ENCODE measurements at regions not wholly inside any gene's neighbourhood (a gene's known extent, or its start where the extent isn't known, plus 50 kb on each side); places are given as distances from the start of the nearest gene placed in this dataset.
"Not testable (repeated sequence)": the region's sequence is repeated elsewhere in the genome, so short reads cannot be mapped to it uniquely, and the experiment has no call there.

GRCh38 chr2:56589194-56589593 is 405.4 kb downstream of the CCDC85A start:
- Histone ChIP-seq H3K27me3 (ENCODE audit: low read length) (no peaks in the 10 kb centered on the region), H2AFZ (ENCODE audit: low read length) (no peak overlapping the region), H3K36me3 (ENCODE audit: insufficient read depth, low read length) (no peaks in the 10 kb centered on the region), H3K79me2 (ENCODE audit: low read length) (no peaks in the 10 kb centered on the region), H3K4me1 (ENCODE audit: low read length) (no peaks in the 10 kb centered on the region), H3K9me2 (replicated peaks; ENCODE audit: insufficient read depth, low read length) (no peaks in the 10 kb centered on the region), H3K9me3 (ENCODE audit: low read length) (no peaks in the 10 kb centered on the region), H3K27ac (ENCODE audit: low read length) (no peak overlapping the region), H3K4me3 (ENCODE audit: low read length) (no peak overlapping the region), H3K4me2 (ENCODE audit: low read depth, low read length, poor library complexity, severe bottlenecking) (no peak overlapping the region), H3K9ac (ENCODE audit: low read length) (no peak overlapping the region), H4K20me1 (ENCODE audit: insufficient read depth, low read depth, low read length) (no peaks in the 10 kb centered on the region)
- DNase-seq = no peak

GRCh38 chr2:56589835-56590234 is 406.0 kb downstream of the CCDC85A start:
- H3K36me3 ChIP-seq (ENCODE audit: insufficient read depth, low read length) = no peaks in the 10 kb centered on the region
- H3K4me1 ChIP-seq (ENCODE audit: low read length) = no peaks in the 10 kb centered on the region
- H3K4me3 ChIP-seq (ENCODE audit: low read length) = no peak overlapping the region
- no peaks in the 10 kb centered on the region for H3K79me2 ChIP-seq (ENCODE audit: low read length)
- no peak for DNase-seq
- no peaks in the 10 kb centered on the region for H4K20me1 ChIP-seq (ENCODE audit: insufficient read depth, low read depth, low read length)
- no peaks in the 10 kb centered on the region for H3K27me3 ChIP-seq (ENCODE audit: low read length)
- no peak overlapping the region for H3K9ac ChIP-seq (ENCODE audit: low read length)
- H3K9me2 ChIP-seq (replicated peaks; ENCODE audit: insufficient read depth, low read length) = no peaks in the 10 kb centered on the region
- H2AFZ ChIP-seq (ENCODE audit: low read length) = no peak overlapping the region
- no peaks in the 10 kb centered on the region for H3K9me3 ChIP-seq (ENCODE audit: low read length)
- no peak overlapping the region for H3K4me2 ChIP-seq (ENCODE audit: low read depth, low read length, poor library complexity, severe bottlenecking)
- H3K27ac ChIP-seq (ENCODE audit: low read length) = no peak overlapping the region

- Histone ChIP-seq H3K79me2 (ENCODE audit: low read length) (no peaks in the 10 kb centered on the region), H3K9me2 (replicated peaks; ENCODE audit: insufficient read depth, low read length) (no peaks in the 10 kb centered on the region), H3K9ac (ENCODE audit: low read length) (no peak overlapping the region)
Measured at GRCh38 chr2:56590611-56591010, 406.8 kb downstream of the CCDC85A start.

GRCh38 chr2:56606086-56606485 is 422.3 kb downstream of the CCDC85A start:
- H3K27ac ChIP-seq (ENCODE audit: low read length); H3K9me2 ChIP-seq (replicated peaks; ENCODE audit: insufficient read depth, low read length): not testable (repeated sequence)

More at GRCh38 chr2:56590611-56591010, 406.8 kb downstream of the CCDC85A start:
- H3K36me3 ChIP-seq (ENCODE audit: insufficient read depth, low read length) = no peaks in the 10 kb centered on the region
- H3K9me3 ChIP-seq (ENCODE audit: low read length) = no peaks in the 10 kb centered on the region
- H3K27me3 ChIP-seq (ENCODE audit: low read length) = no peaks in the 10 kb centered on the region
- no peak for DNase-seq
- H3K4me3 ChIP-seq (ENCODE audit: low read length) = no peak overlapping the region
- H3K4me2 ChIP-seq (ENCODE audit: low read depth, low read length, poor library complexity, severe bottlenecking) = no peak overlapping the region
- H2AFZ ChIP-seq (ENCODE audit: low read length) = no peak overlapping the region
- H4K20me1 ChIP-seq (ENCODE audit: insufficient read depth, low read depth, low read length) = no peaks in the 10 kb centered on the region
- H3K4me1 ChIP-seq (ENCODE audit: low read length) = no peaks in the 10 kb centered on the region
- H3K27ac ChIP-seq (ENCODE audit: low read length) = no peak overlapping the region

DNA sequence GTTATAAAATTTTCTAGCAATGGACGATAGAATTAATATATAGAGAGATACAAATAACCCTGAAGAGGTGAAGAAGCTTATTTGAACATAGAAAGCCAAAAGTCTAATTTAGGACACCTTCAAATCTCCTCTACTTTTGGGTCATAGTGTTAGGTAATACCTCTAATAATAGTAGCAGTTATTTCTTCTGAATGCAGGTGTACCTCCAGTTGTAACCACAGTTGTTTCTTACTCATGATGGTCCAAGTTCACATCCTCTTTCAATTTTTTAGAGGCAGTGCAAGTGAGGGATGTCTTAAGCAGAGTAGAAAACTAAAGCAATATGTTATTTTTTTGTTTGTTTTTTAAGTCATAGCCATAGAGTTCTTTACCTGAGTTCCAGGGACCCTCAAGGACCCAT is 429.5 kb downstream of the CCDC85A start:
- Histone ChIP-seq H3K4me3 (ENCODE audit: low read length) (no peak overlapping the region), H3K4me2 (ENCODE audit: low read depth, low read length, poor library complexity, severe bottlenecking) (no peak overlapping the region), H2AFZ (ENCODE audit: low read length) (no peak overlapping the region)

More at GRCh38 chr2:56606086-56606485, 422.3 kb downstream of the CCDC85A start:
- H3K36me3 ChIP-seq (ENCODE audit: insufficient read depth, low read length); H3K4me1 ChIP-seq (ENCODE audit: low read length); H3K79me2 ChIP-seq (ENCODE audit: low read length); H3K4me3 ChIP-seq (ENCODE audit: low read length); DNase-seq; H3K9me3 ChIP-seq (ENCODE audit: low read length); H4K20me1 ChIP-seq (ENCODE audit: insufficient read depth, low read depth, low read length); H2AFZ ChIP-seq (ENCODE audit: low read length); H3K4me2 ChIP-seq (ENCODE audit: low read depth, low read length, poor library complexity, severe bottlenecking); H3K9ac ChIP-seq (ENCODE audit: low read length); H3K27me3 ChIP-seq (ENCODE audit: low read length): not testable (repeated sequence)

GRCh38 chr2:56613920-56614319 is 430.1 kb downstream of the CCDC85A start:
- no peak overlapping the region for H3K9ac ChIP-seq (ENCODE audit: low read length)
- H4K20me1 ChIP-seq (ENCODE audit: insufficient read depth, low read depth, low read length) = no peaks in the 10 kb centered on the region
- H3K79me2 ChIP-seq (ENCODE audit: low read length) = no peaks in the 10 kb centered on the region
- H3K27me3 ChIP-seq (ENCODE audit: low read length) = no peaks in the 10 kb centered on the region
- H3K27ac ChIP-seq (ENCODE audit: low read length) = no peak overlapping the region
- no peak overlapping the region for H3K4me3 ChIP-seq (ENCODE audit: low read length)
- DNase-seq = no peak
- no peak overlapping the region for H3K4me2 ChIP-seq (ENCODE audit: low read depth, low read length, poor library complexity, severe bottlenecking)
- H3K9me2 ChIP-seq (replicated peaks; ENCODE audit: insufficient read depth, low read length) = no peaks in the 10 kb centered on the region
- no peaks in the 10 kb centered on the region for H3K36me3 ChIP-seq (ENCODE audit: insufficient read depth, low read length)
- H3K4me1 ChIP-seq (ENCODE audit: low read length) = no peaks in the 10 kb centered on the region
- no peak overlapping the region for H2AFZ ChIP-seq (ENCODE audit: low read length)
- H3K9me3 ChIP-seq (ENCODE audit: low read length) = no peaks in the 10 kb centered on the region

More for the DNA sequence above, 429.5 kb downstream of the CCDC85A start:
- H3K79me2 ChIP-seq (ENCODE audit: low read length) = no peaks in the 10 kb centered on the region
- no peak overlapping the region for H3K27ac ChIP-seq (ENCODE audit: low read length)
- H3K9me2 ChIP-seq (replicated peaks; ENCODE audit: insufficient read depth, low read length) = no peaks in the 10 kb centered on the region
- no peaks in the 10 kb centered on the region for H3K27me3 ChIP-seq (ENCODE audit: low read length)
- no peaks in the 10 kb centered on the region for H4K20me1 ChIP-seq (ENCODE audit: insufficient read depth, low read depth, low read length)
- H3K9ac ChIP-seq (ENCODE audit: low read length) = no peak overlapping the region
- DNase-seq = no peak
- H3K4me1 ChIP-seq (ENCODE audit: low read length) = no peaks in the 10 kb centered on the region
- H3K9me3 ChIP-seq (ENCODE audit: low read length) = no peaks in the 10 kb centered on the region
- H3K36me3 ChIP-seq (ENCODE audit: insufficient read depth, low read length) = no peaks in the 10 kb centered on the region

GRCh38 chr2:56615760-56616159 is 432.0 kb downstream of the CCDC85A start:
- Histone ChIP-seq H3K4me1 (ENCODE audit: low read length) (no peaks in the 10 kb centered on the region), H4K20me1 (ENCODE audit: insufficient read depth, low read depth, low read length) (no peaks in the 10 kb centered on the region)
- DNase-seq = no peak

GRCh38 chr2:56624181-56624580 is 440.4 kb downstream of the CCDC85A start:
- Histone ChIP-seq H3K9ac (ENCODE audit: low read length) (no peak overlapping the region), H4K20me1 (ENCODE audit: insufficient read depth, low read depth, low read length) (no peaks in the 10 kb centered on the region), H3K36me3 (ENCODE audit: insufficient read depth, low read length) (no peaks in the 10 kb centered on the region), H3K9me2 (replicated peaks; ENCODE audit: insufficient read depth, low read length) (no peaks in the 10 kb centered on the region), H3K27me3 (ENCODE audit: low read length) (no peaks in the 10 kb centered on the region), H3K79me2 (ENCODE audit: low read length) (no peaks in the 10 kb centered on the region), H2AFZ (ENCODE audit: low read length) (no peak overlapping the region), H3K9me3 (ENCODE audit: low read length) (no peaks in the 10 kb centered on the region), H3K27ac (ENCODE audit: low read length) (no peak overlapping the region), H3K4me2 (ENCODE audit: low read depth, low read length, poor library complexity, severe bottlenecking) (no peak overlapping the region), H3K4me1 (ENCODE audit: low read length) (no peaks in the 10 kb centered on the region), H3K4me3 (ENCODE audit: low read length) (no peak overlapping the region)
- DNase-seq = no peak

More at GRCh38 chr2:56615760-56616159, 432.0 kb downstream of the CCDC85A start:
- Histone ChIP-seq H3K27ac (ENCODE audit: low read length) (no peak overlapping the region), H3K9me3 (ENCODE audit: low read length) (no peaks in the 10 kb centered on the region), H2AFZ (ENCODE audit: low read length) (no peak overlapping the region), H3K4me3 (ENCODE audit: low read length) (no peak overlapping the region), H3K79me2 (ENCODE audit: low read length) (no peaks in the 10 kb centered on the region), H3K4me2 (ENCODE audit: low read depth, low read length, poor library complexity, severe bottlenecking) (no peak overlapping the region), H3K9me2 (replicated peaks; ENCODE audit: insufficient read depth, low read length) (no peaks in the 10 kb centered on the region), H3K27me3 (ENCODE audit: low read length) (no peaks in the 10 kb centered on the region), H3K36me3 (ENCODE audit: insufficient read depth, low read length) (no peaks in the 10 kb centered on the region), H3K9ac (ENCODE audit: low read length) (no peak overlapping the region)

DNA sequence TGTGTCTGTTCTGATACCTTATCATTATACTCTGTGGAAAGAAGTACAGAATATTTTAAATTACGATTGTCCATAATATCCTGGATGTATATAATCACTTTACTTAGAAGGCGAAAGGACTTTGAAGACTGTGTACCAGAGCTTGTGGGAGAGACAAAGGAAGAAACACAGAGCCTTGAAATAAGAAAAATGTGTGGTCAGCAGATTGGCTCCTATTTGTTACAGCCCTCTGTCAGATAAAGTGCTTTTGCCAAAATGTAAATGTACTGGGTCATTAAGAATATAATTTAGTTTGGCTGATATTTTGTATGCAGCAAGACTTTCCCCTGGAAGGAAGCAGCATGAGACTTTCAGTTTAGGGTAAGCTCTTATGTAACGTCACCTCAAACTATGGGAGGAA is 443.1 kb downstream of the CCDC85A start:
- Histone ChIP-seq H2AFZ (ENCODE audit: low read length) (no peak overlapping the region), H3K4me1 (ENCODE audit: low read length) (no peaks in the 10 kb centered on the region), H4K20me1 (ENCODE audit: insufficient read depth, low read depth, low read length) (no peaks in the 10 kb centered on the region), H3K27me3 (ENCODE audit: low read length) (no peaks in the 10 kb centered on the region), H3K9me2 (replicated peaks; ENCODE audit: insufficient read depth, low read length) (no peaks in the 10 kb centered on the region), H3K4me3 (ENCODE audit: low read length) (no peak overlapping the region), H3K4me2 (ENCODE audit: low read depth, low read length, poor library complexity, severe bottlenecking) (no peak overlapping the region), H3K9ac (ENCODE audit: low read length) (no peak overlapping the region), H3K36me3 (ENCODE audit: insufficient read depth, low read length) (no peaks in the 10 kb centered on the region), H3K27ac (ENCODE audit: low read length) (no peak overlapping the region), H3K79me2 (ENCODE audit: low read length) (no peaks in the 10 kb centered on the region), H3K9me3 (ENCODE audit: low read length) (no peaks in the 10 kb centered on the region)
- DNase-seq = no peak

Measured in Karpas-422 (cell line).